IMR-90 (cell line): ENCODE measurements at regions not wholly inside any gene's neighbourhood (a gene's known extent, or its start where the extent isn't known, plus 50 kb on each side); places are given as distances from the start of the nearest gene placed in this dataset.
A peak's percentile ranks its signal among the peaks of the same experiment; 100 is the strongest.

Experiments used
- ATAC-seq: fragments of 200-7000 bp; cut with Tn5 transposase; 2 replicates; pipeline ENCODE4 v1.9.1; 2020; ENCODE audit warnings: low read depth, mild to moderate bottlenecking, moderate library complexity
- BruUV-seq: library from RNA; stranded (reverse); fragments of 400-500 nt; replicated peaks from 2 replicates; lab custom pipeline; 2021; lab: Mats Ljungman, UMichigan
- CTCF ChIA-PET: fragments of 300-600 bp; formaldehyde crosslinking; extraction: SDS; loops from one replicate; lab custom pipeline; 2021; ENCODE audit warnings: antibody characterized with exemption; lab: Yijun Ruan, JAX
- POLR2A ChIA-PET: fragments of 300-600 bp; sonication (Branson Sonifier 250); formaldehyde crosslinking; loops from one replicate; lab custom pipeline; 2022; ENCODE audit warnings: antibody characterized with exemption; ENCODE audit not compliant: unreplicated experiment; lab: Charles Lee
- DNase-seq: peaks from one replicate; pipeline ENCODE4 v3.0.0; 2013
- H2AFZ ChIP-seq: replicated peaks from 2 replicates; pipeline ENCODE3; 2013; ENCODE audit warnings: low read length, mild to moderate bottlenecking; ENCODE audit not compliant: poor library complexity
- H2AK5ac ChIP-seq: 2 replicates; pipeline ENCODE4 v1.6.1; 2013; ENCODE audit warnings: low read depth, low read length, inconsistent platforms
- H2AK9ac ChIP-seq: replicated peaks from 2 replicates; pipeline ENCODE3; 2013; ENCODE audit warnings: mild to moderate bottlenecking, low read depth, low read length, moderate library complexity; ENCODE audit not compliant: poor library complexity
- H2BK120ac ChIP-seq: 2 replicates; pipeline ENCODE4 v1.6.1; 2013; ENCODE audit warnings: low read depth, low read length, inconsistent platforms
- H2BK15ac ChIP-seq: 3 replicates; pipeline ENCODE4 v1.6.1; 2013; ENCODE audit warnings: low read depth, low read length, inconsistent platforms
- H2BK20ac ChIP-seq: 2 replicates; pipeline ENCODE4 v1.6.1; 2013; ENCODE audit warnings: low read depth, mild to moderate bottlenecking, inconsistent platforms, low read length, moderate library complexity
- H2BK5ac ChIP-seq: 2 replicates; pipeline ENCODE4 v1.6.1; 2013; ENCODE audit warnings: mild to moderate bottlenecking, low read depth, low read length, inconsistent platforms; ENCODE audit not compliant: poor library complexity, severe bottlenecking
- H3K14ac ChIP-seq: replicated peaks from 2 replicates; pipeline ENCODE4 v1.6.1; 2013; ENCODE audit warnings: low read depth, low read length, inconsistent platforms
- H3K18ac ChIP-seq: 2 replicates; pipeline ENCODE4 v1.6.1; 2013; ENCODE audit warnings: low read depth, low read length, control low read depth
- H3K23ac ChIP-seq: 2 replicates; pipeline ENCODE4 v1.6.1; 2013; ENCODE audit warnings: low read depth, low read length, inconsistent platforms
- H3K27ac ChIP-seq: 2 replicates; pipeline ENCODE4 v1.5.1; 2013; ENCODE audit warnings: mild to moderate bottlenecking, control low read depth, low read length; ENCODE audit not compliant: insufficient read depth
- H3K27me3 ChIP-seq: 2 replicates; pipeline ENCODE4 v1.6.1; 2013; ENCODE audit warnings: low read length; ENCODE audit not compliant: control insufficient read depth, insufficient read depth
- H3K36me3 ChIP-seq: 2 replicates; pipeline ENCODE4 v1.6.1; 2013; ENCODE audit warnings: low read length, mixed read lengths; ENCODE audit not compliant: control insufficient read depth, insufficient read depth
- H3K4ac ChIP-seq: 2 replicates; pipeline ENCODE4 v1.6.1; 2013; ENCODE audit warnings: low read depth, low read length, inconsistent platforms
- H3K4me1 ChIP-seq: 2 replicates; pipeline ENCODE4 v1.6.1; 2013; ENCODE audit warnings: low read length, mixed read lengths; ENCODE audit not compliant: control insufficient read depth, insufficient read depth
- H3K4me2 ChIP-seq: 2 replicates; pipeline ENCODE4 v1.6.1; 2013; ENCODE audit warnings: low read depth, mild to moderate bottlenecking, control low read depth, low read length, moderate library complexity
- H3K4me3 ChIP-seq: 2 replicates; pipeline ENCODE4 v1.5.1; 2013; ENCODE audit warnings: low read depth, mild to moderate bottlenecking, control low read depth, low read length, moderate library complexity; ENCODE audit not compliant: insufficient read depth
- H3K56ac ChIP-seq: 2 replicates; pipeline ENCODE4 v1.6.1; 2013; ENCODE audit warnings: low read length, inconsistent platforms; ENCODE audit not compliant: insufficient read depth; ENCODE audit errors: extremely low read depth
- H3K79me1 ChIP-seq, 2 experiments: 2 replicates each; pipeline ENCODE4 v1.6.1; 2013; ENCODE audit warnings: low read length in 2 of 2, inconsistent platforms in 1 of 2, low read depth in 1 of 2
- H3K9ac ChIP-seq: 2 replicates; pipeline ENCODE4 v1.6.1; 2013; ENCODE audit warnings: low read depth, low read length, control low read depth
- H3K9me1 ChIP-seq: 2 replicates; pipeline ENCODE4 v1.6.1; 2013; ENCODE audit warnings: low read length, inconsistent platforms; ENCODE audit not compliant: insufficient read depth
- H3K9me3 ChIP-seq: 2 replicates; pipeline ENCODE4 v1.6.1; 2013; ENCODE audit warnings: low read length; ENCODE audit not compliant: control insufficient read depth, insufficient read depth
- H4K20me1 ChIP-seq: 2 replicates; pipeline ENCODE4 v1.6.1; 2013; ENCODE audit warnings: low read length, inconsistent platforms; ENCODE audit not compliant: insufficient read depth
- H4K5ac ChIP-seq: 2 replicates; pipeline ENCODE4 v1.6.1; 2013; ENCODE audit warnings: mild to moderate bottlenecking, low read depth, low read length, control low read depth
- H4K8ac ChIP-seq, 2 experiments: 2 replicates each; pipeline ENCODE4 v1.6.1; 2013; ENCODE audit warnings: low read depth in 2 of 2, low read length in 2 of 2, control low read depth in 1 of 2, inconsistent platforms in 1 of 2
- H4K91ac ChIP-seq: 2 replicates; pipeline ENCODE4 v1.6.1; 2013; ENCODE audit warnings: low read depth, low read length, inconsistent platforms; ENCODE audit not compliant: insufficient read depth
- CEBPB ChIP-seq: IDR thresholded peaks from 2 replicates; pipeline ENCODE4 v1.6.1; 2012; ENCODE audit warnings: low read depth, low read length, improper control_type of control experiment
- CTCF ChIP-seq: conservative IDR thresholded peaks from 2 replicates; pipeline ENCODE4 v1.5.1; 2012; ENCODE audit warnings: mild to moderate bottlenecking, low read depth, low read length, improper control_type of control experiment
- ELK1 ChIP-seq: fragments of 150-350 bp; IDR thresholded peaks from 2 replicates; pipeline ENCODE4 v1.6.1; 2016; ENCODE audit warnings: low read depth, mild to moderate bottlenecking, low read length, moderate library complexity, borderline replicate concordance
- FOS ChIP-seq: fragments of 150-350 bp; IDR thresholded peaks from 2 replicates; pipeline ENCODE4 v1.6.1; 2016; ENCODE audit warnings: low read depth, low read length
- MAFK ChIP-seq: IDR thresholded peaks from 2 replicates; pipeline ENCODE4 v1.6.1; 2012; ENCODE audit warnings: low read depth, low read length, improper control_type of control experiment
- MAZ ChIP-seq: IDR thresholded peaks from 2 replicates; pipeline ENCODE4 v1.6.1; 2012; ENCODE audit warnings: low read depth, mild to moderate bottlenecking, low read length, improper control_type of control experiment, moderate library complexity, borderline replicate concordance
- NFE2L2 ChIP-seq: fragments of 150-350 bp; IDR thresholded peaks from 2 replicates; pipeline ENCODE4 v1.6.1; 2016; ENCODE audit warnings: low read depth, mild to moderate bottlenecking, low read length
- POLR2A ChIP-seq: IDR thresholded peaks from 2 replicates; pipeline ENCODE4 v1.6.1; 2012; ENCODE audit warnings: mild to moderate bottlenecking, low read depth, low read length
- RAD21 ChIP-seq: IDR thresholded peaks from 2 replicates; pipeline ENCODE4 v1.6.1; 2012; ENCODE audit warnings: low read length, improper control_type of control experiment
- RFX5 ChIP-seq: IDR thresholded peaks from 2 replicates; pipeline ENCODE4 v1.8.0; 2012; ENCODE audit warnings: low read depth, mild to moderate bottlenecking, low read length, moderate library complexity
- WGBS, 2 experiments: methylation state at CpG; one replicate each; pipeline versions ENCODE4 v1.1.5 to v1.1.7; 2013; ENCODE audit warnings: missing lambda C conversion rate in 2 of 2; ENCODE audit not compliant: insufficient read length in 1 of 2; ENCODE audit errors: extremely low coverage in 2 of 2; 5-methylcytosine and 5-hydroxymethylcytosine counted together
- dilution Hi-C: fragments of 300-500 bp; cut with HindIII; formaldehyde crosslinking; loops from one replicate; pipeline ENCODE4 v1.14.3; 2018; ENCODE audit warnings: low sequenced_read_pairs; ENCODE audit not compliant: unreplicated experiment
- in situ Hi-C: fragments of 300-500 bp; cut with MboI; formaldehyde crosslinking; loops from 3 replicates; pipeline ENCODE4 v1.14.3; 2019; ENCODE audit warnings: low sequenced_read_pairs, inconsistent platforms, mixed read lengths
- intact Hi-C: fragments of 100-400 bp; cut with micrococcal nuclease; formaldehyde crosslinking; loops from 2 replicates; pipeline ENCODE4 v1.10.0; 2022

GRCh38 chr15:62619526-62619925 is 423.0 kb upstream of the TPM1 start:
- peaks cover 0 to 9% of the 10 kb centered on the region in 2 experiments; a peak in 3 of 4 replicates for H3K79me1 ChIP-seq
- H2BK15ac ChIP-seq = peak overlapping the region; percentile 37; the same call in 2 of the 3 replicates
- ATAC-seq = no peak
- H3K27me3 ChIP-seq = no peaks in the 10 kb centered on the region
- H3K9ac ChIP-seq = no peak overlapping the region
- peaks cover 17% of the 10 kb centered on the region for H3K4me1 ChIP-seq
- peak overlapping the region; percentile 35; the same call in 1 of the 2 replicates for H3K14ac ChIP-seq
- no peak for TF ChIP-seq FOS
- no peak for TF ChIP-seq NFE2L2
- no peak for TF ChIP-seq RAD21
- TF ChIP-seq MAZ = no peak
- no peak for TF ChIP-seq CEBPB
- no peak for TF ChIP-seq CTCF
- no peak for TF ChIP-seq MAFK
- no peak for TF ChIP-seq POLR2A
- TF ChIP-seq RFX5 = no peak
- TF ChIP-seq ELK1 = no peak
- no peak overlapping the region for H3K23ac ChIP-seq
- peak overlapping the region; percentile 16 for H3K4ac ChIP-seq
- 92% methylated on average over 2 of the region's 3 CpGs; no CpG with 5 or more reads in 1 of the 2 experiments for WGBS, 2 experiments
- no peaks in the 10 kb centered on the region for H3K36me3 ChIP-seq
- H3K27ac ChIP-seq = peak overlapping the region; percentile 73
- intact Hi-C loops = loop anchor here (5.0 kb wide), 2 partner anchors 123 to 227 kb away; partner anchors contain the start of gene TLN2
- no peak overlapping the region for H2AFZ ChIP-seq
- H3K18ac ChIP-seq = peak overlapping the region; percentile 68
- H4K8ac ChIP-seq = peak overlapping the region; percentile 6 to 11; a peak in 2 of 4 replicates
- dilution Hi-C loops = no loop called here
- peak overlapping the region; percentile 3 for H2BK120ac ChIP-seq
- DNase-seq = no peak
- H4K5ac ChIP-seq = peak overlapping the region; percentile 82
- ChIA-PET CTCF (interaction anchor here (1.4 kb wide), 1 partner anchor 30 kb away, joined by 3 read pairs; no protein-coding TSS in a partner anchor), POLR2A (interaction anchor here (0.6 to 0.9 kb wide), 3 partner anchors 34 to 283 kb away, joined by 3 to 13 read pairs (median 4); no protein-coding TSS in a partner anchor)
- H2AK9ac ChIP-seq = no peak overlapping the region
- H3K9me3 ChIP-seq = no peaks in the 10 kb centered on the region
- H2BK20ac ChIP-seq = peak overlapping the region; percentile 28; the same call in 1 of the 2 replicates
- H3K4me3 ChIP-seq = no peak overlapping the region
- H2BK5ac ChIP-seq = peak overlapping the region; percentile 11
- no TSS peak for BruUV-seq
- no peak overlapping the region for H3K4me2 ChIP-seq
- in situ Hi-C loops = no loop called here
- peak overlapping the region; percentile 26; the same call in 1 of the 2 replicates for H4K91ac ChIP-seq
- peak overlapping the region; percentile 37; the same call in 1 of the 2 replicates for H2AK5ac ChIP-seq
- H3K56ac ChIP-seq = no peak overlapping the region; the same call in 1 of the 2 replicates
- H3K9me1 ChIP-seq = peaks cover 8% of the 10 kb centered on the region
- no peaks in the 10 kb centered on the region; the same call in 1 of the 2 replicates for H4K20me1 ChIP-seq
